Thoracic aorta (tissue), 2 donors: ENCODE measurements at regions not wholly inside any gene's neighbourhood (a gene's known extent, or its start where the extent isn't known, plus 50 kb on each side); places are given as distances from the start of the nearest gene placed in this dataset.

Experiments
- ATAC-seq: fragments of 150-250 bp; one replicate; pipeline ENCODE4 v1.8.0; 2017; ENCODE audit warnings: low read depth; ENCODE audit not compliant: insufficient number of reproducible peaks, low FRiP score
- DNase-seq: peaks from one replicate; pipeline ENCODE4 v3.0.0-alpha.2; 2020; ENCODE audit warnings: low spot score
- H3K27ac ChIP-seq, 2 donors: fragments of 200-600 bp; sonication (generic); 1 replicate in 1 of 2; 2 replicates in 1 of 2; pipeline ENCODE4 v1.5.1; 2016; ENCODE audit warnings: mild to moderate bottlenecking in 2 of 2, moderate library complexity in 2 of 2
- H3K27me3 ChIP-seq: fragments of 200-600 bp; sonication (generic); replicated peaks from 2 replicates; pipeline ENCODE4 v1.6.0; 2016; ENCODE audit warnings: mild to moderate bottlenecking; ENCODE audit not compliant: insufficient read depth
- H3K36me3 ChIP-seq: fragments of 200-600 bp; sonication (generic); one replicate; pipeline ENCODE4 v1.5.1; 2016
- H3K4me1 ChIP-seq, 2 donors: fragments of 200-600 bp; sonication (generic); 1 replicate in 1 of 2; 2 replicates in 1 of 2; pipeline versions ENCODE4 v1.5.1 to v1.6.0; 2016; ENCODE audit warnings: low read depth in 2 of 2, mild to moderate bottlenecking in 1 of 2; ENCODE audit not compliant: control insufficient read depth in 1 of 2
- H3K4me3 ChIP-seq: fragments of 200-600 bp; sonication (generic); 2 replicates; pipeline ENCODE4 v1.5.1; 2016; ENCODE audit warnings: mild to moderate bottlenecking
- H3K9me3 ChIP-seq: fragments of 200-600 bp; sonication (generic); 2 replicates; pipeline ENCODE4 v1.5.1; 2016
- TF ChIP-seq, protein P1 (sequence below): fragments of 200-600 bp; sonication (generic); IDR thresholded peaks from one replicate; pipeline ENCODE4 v1.5.1; 2019; ENCODE audit warnings: antibody characterized with exemption

DNA sequence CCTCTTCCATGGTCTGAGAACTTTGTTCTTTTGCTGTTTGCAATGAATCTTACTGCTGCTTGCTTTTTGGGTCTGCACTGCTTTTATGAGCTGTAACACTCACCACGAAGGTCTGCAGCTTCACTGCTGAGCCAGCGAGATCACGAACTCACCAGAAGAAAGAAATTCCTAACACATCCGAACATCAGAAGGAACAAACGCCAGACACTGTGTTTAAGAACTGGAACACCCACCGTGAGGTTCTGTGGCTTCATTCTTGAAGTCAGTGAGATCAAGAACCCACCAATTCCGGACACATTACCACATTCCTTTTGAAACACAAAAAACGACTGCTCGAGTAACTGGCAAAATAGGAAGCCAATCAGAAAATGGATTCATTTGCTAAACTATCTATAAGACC, 471.8 kb downstream of the TFAP2A start:
- ATAC-seq = no peak
- no peak overlapping the region for H3K27ac ChIP-seq
- no peaks in the 10 kb centered on the region for H3K4me1 ChIP-seq
- no peaks in the 10 kb centered on the region for H3K36me3 ChIP-seq
- TF ChIP-seq, protein P1, sequence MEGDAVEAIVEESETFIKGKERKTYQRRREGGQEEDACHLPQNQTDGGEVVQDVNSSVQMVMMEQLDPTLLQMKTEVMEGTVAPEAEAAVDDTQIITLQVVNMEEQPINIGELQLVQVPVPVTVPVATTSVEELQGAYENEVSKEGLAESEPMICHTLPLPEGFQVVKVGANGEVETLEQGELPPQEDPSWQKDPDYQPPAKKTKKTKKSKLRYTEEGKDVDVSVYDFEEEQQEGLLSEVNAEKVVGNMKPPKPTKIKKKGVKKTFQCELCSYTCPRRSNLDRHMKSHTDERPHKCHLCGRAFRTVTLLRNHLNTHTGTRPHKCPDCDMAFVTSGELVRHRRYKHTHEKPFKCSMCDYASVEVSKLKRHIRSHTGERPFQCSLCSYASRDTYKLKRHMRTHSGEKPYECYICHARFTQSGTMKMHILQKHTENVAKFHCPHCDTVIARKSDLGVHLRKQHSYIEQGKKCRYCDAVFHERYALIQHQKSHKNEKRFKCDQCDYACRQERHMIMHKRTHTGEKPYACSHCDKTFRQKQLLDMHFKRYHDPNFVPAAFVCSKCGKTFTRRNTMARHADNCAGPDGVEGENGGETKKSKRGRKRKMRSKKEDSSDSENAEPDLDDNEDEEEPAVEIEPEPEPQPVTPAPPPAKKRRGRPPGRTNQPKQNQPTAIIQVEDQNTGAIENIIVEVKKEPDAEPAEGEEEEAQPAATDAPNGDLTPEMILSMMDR = no peak
- H3K9me3 ChIP-seq = no peaks in the 10 kb centered on the region
- no peak for DNase-seq
- no peak overlapping the region for H3K4me3 ChIP-seq
- no peaks in the 10 kb centered on the region for H3K27me3 ChIP-seq

DNA sequence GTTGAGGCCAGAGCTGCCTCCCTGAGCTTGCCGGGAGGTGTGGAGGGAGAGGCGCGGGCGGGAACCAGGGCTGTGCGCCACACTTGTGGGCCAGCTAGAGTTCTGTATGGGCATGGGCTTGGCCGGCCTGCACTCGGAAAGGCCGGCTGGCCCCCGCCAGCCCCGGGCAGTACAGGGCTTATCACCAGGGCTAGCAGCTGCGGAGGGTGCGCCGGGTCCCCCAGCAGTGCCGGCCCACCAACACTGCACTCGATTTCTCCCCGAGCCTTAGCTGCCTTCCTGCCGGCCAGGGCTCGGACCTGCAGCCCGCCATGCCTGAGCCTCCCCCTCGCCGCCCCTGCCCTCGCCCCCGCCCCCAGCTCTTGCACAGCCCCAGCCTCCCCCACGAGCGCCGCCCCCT, 472.7 kb downstream of the TFAP2A start:
- H3K4me3 ChIP-seq = no peak overlapping the region
- TF ChIP-seq, protein P1 = no peak
- no peaks in the 10 kb centered on the region for H3K9me3 ChIP-seq
- H3K27ac ChIP-seq = no peak overlapping the region
- no peaks in the 10 kb centered on the region for H3K27me3 ChIP-seq
- H3K36me3 ChIP-seq = no peaks in the 10 kb centered on the region
- no peak for DNase-seq
- H3K4me1 ChIP-seq = no peaks in the 10 kb centered on the region
- no peak for ATAC-seq

DNA sequence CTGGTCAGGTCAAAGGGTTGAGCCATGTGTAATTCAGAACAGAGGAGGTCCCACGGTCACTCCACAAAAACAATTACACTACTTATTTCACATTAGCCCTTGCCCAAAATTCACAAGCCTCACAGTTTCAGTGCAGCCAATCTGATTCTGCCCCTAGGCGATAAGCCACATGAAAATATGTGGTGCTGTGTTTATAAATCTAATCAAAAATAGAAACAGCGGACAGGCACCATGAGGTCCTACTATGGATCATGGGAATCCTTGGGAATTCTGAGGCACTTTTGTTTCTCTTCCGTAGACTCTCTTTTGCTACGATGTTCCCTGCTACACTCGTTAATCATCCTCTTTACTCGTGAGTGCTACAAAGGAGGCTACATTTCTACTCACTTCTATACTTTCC, 476.1 kb downstream of the TFAP2A start:
- DNase-seq (no peak), ATAC-seq (no peak)
- no peaks in the 10 kb centered on the region for H3K36me3 ChIP-seq

GRCh38 chr6:9937031-9937763, 477.7 kb downstream of the TFAP2A start:
- Histone ChIP-seq H3K4me1 (no peaks in the 10 kb centered on the region), H3K4me3 (no peak overlapping the region), H3K9me3 (no peaks in the 10 kb centered on the region), H3K27me3 (no peaks in the 10 kb centered on the region), H3K27ac (no peak overlapping the region), H3K36me3 (no peaks in the 10 kb centered on the region)
- DNase-seq (no peak), ATAC-seq (no peak)
- TF ChIP-seq, protein P1 = no peak

More for the DNA sequence above, 476.1 kb downstream of the TFAP2A start:
- Histone ChIP-seq H3K4me3 (no peak overlapping the region), H3K27ac (no peak overlapping the region), H3K4me1 (no peaks in the 10 kb centered on the region), H3K27me3 (no peaks in the 10 kb centered on the region), H3K9me3 (no peaks in the 10 kb centered on the region)
- TF ChIP-seq, protein P1 = no peak

DNA sequence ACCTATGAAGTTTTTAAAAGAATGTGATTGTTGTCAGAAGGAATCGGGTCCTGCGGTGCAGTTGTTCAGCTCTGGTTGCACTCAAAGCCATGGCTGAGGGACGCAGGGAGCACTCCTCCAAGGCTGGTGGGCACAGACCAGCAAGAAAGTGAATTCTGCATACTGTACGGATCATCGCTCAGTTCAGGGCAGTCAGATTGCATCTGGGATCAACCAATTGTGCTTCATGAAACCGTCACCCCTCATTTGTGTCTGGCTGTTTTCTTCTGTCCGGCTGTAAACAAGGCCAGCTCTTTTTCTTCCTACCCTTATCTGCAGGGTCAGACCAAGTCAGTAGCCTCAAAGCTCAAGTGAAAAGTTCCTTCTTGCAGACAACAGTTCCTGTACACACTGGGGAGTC, 478.3 kb downstream of the TFAP2A start:
- H3K27me3 ChIP-seq = no peaks in the 10 kb centered on the region
- H3K9me3 ChIP-seq = no peaks in the 10 kb centered on the region
- H3K36me3 ChIP-seq = no peaks in the 10 kb centered on the region
- H3K27ac ChIP-seq = no peak overlapping the region
- H3K4me1 ChIP-seq = no peaks in the 10 kb centered on the region
- ATAC-seq (no peak), DNase-seq (no peak)
- no peak overlapping the region for H3K4me3 ChIP-seq
- TF ChIP-seq, protein P1 = no peak
